Neural crest cell (in vitro differentiated cells): ENCODE measurements at regions not wholly inside any gene's neighbourhood (a gene's known extent, or its start where the extent isn't known, plus 50 kb on each side); places are given as distances from the start of the nearest gene placed in this dataset.
"Not testable (repeated sequence)": the region's sequence is repeated elsewhere in the genome, so short reads cannot be mapped to it uniquely, and the experiment has no call there.

Experiments
- DNase-seq: peaks from one replicate; pipeline ENCODE4 v3.0.0; 2021; ENCODE audit warnings: low read depth, mixed read lengths, low spot score
- H3K27ac Mint-ChIP-seq: one replicate; pipeline ENCODE4 v1.8.0; 2021; ENCODE audit warnings: mild to moderate bottlenecking, mixed read lengths; ENCODE audit not compliant: unreplicated experiment
- H3K27me3 Mint-ChIP-seq: 2 replicates; pipeline ENCODE4 v1.8.0; 2021; ENCODE audit warnings: low read depth, mild to moderate bottlenecking, mixed read lengths
- H3K36me3 Mint-ChIP-seq: 2 replicates; pipeline ENCODE4 v1.8.0; 2021; ENCODE audit warnings: low read depth, mild to moderate bottlenecking, mixed read lengths
- H3K4me1 Mint-ChIP-seq: 2 replicates; pipeline ENCODE4 v1.8.0; 2021; ENCODE audit warnings: mixed read lengths
- H3K4me3 Mint-ChIP-seq: one replicate; pipeline ENCODE4 v1.8.0; 2021; ENCODE audit warnings: mild to moderate bottlenecking, mixed read lengths
- H3K9me3 Mint-ChIP-seq: 2 replicates; pipeline ENCODE4 v1.8.0; 2021; ENCODE audit warnings: mixed read lengths
- TF ChIP-seq, protein P1 (sequence below): fragments of 200-600 bp; sonication (generic); conservative IDR thresholded peaks from 2 replicates; pipeline ENCODE4 v1.5.0; 2021; ENCODE audit warnings: antibody characterized with exemption, mild to moderate bottlenecking

- DNase-seq = no peak
- Mint-ChIP-seq H3K4me1 (no peaks in the 10 kb centered on the region), H3K36me3 (peaks cover 6% of the 10 kb centered on the region), H3K27me3 (no peaks in the 10 kb centered on the region), H3K27ac (no peak overlapping the region), H3K4me3 (no peak overlapping the region), H3K9me3 (peaks cover 4% of the 10 kb centered on the region)
- TF ChIP-seq, protein P1, sequence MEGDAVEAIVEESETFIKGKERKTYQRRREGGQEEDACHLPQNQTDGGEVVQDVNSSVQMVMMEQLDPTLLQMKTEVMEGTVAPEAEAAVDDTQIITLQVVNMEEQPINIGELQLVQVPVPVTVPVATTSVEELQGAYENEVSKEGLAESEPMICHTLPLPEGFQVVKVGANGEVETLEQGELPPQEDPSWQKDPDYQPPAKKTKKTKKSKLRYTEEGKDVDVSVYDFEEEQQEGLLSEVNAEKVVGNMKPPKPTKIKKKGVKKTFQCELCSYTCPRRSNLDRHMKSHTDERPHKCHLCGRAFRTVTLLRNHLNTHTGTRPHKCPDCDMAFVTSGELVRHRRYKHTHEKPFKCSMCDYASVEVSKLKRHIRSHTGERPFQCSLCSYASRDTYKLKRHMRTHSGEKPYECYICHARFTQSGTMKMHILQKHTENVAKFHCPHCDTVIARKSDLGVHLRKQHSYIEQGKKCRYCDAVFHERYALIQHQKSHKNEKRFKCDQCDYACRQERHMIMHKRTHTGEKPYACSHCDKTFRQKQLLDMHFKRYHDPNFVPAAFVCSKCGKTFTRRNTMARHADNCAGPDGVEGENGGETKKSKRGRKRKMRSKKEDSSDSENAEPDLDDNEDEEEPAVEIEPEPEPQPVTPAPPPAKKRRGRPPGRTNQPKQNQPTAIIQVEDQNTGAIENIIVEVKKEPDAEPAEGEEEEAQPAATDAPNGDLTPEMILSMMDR = no peak
Observed at GRCh38 chr18:39209173-39209572, 1643.6 kb upstream of the CELF4 start.

DNA sequence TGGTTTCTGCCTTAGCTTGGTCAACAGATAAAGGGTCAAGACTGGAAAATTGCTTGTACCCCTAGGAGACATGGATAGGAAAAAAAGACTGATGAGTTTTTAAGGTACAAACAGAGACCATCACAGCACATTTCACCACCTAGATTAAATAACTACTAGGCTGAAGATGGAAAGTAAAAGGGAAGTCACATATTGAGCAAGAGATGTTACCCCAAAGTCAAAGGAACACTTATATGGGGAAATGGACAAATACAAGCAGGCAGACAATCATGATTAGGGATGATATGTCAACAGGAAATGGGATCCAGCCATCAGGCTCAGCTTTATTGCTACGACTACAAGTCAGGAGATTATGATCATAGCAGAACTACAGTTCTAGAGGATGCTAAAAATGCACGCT lies 1643.1 kb upstream of the CELF4 start:
- DNase-seq = no peak
- Mint-ChIP-seq H3K36me3 (peaks cover 3% of the 10 kb centered on the region), H3K9me3 (peaks cover 4% of the 10 kb centered on the region), H3K4me3 (no peak overlapping the region), H3K4me1 (no peaks in the 10 kb centered on the region), H3K27me3 (no peaks in the 10 kb centered on the region), H3K27ac (no peak overlapping the region)
- TF ChIP-seq, protein P1 = no peak

DNA sequence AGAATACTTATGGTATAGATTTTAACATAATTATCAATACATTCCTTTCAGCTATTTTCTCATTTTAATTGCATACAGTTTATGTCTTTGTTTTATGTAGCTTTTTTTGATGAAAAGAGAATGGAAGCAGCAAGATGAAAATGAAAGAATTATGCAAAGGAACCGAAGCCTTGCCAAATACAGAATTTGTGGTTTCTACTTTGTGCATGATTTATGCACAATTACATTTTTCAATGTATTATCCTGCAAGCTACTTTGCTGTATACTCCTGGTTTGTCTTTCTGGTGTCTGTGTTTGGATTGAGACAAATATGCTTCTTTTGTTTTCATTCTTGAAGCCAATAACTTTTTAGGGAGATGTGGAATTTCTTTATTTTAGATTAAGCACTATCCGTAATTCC lies 1642.6 kb upstream of the CELF4 start:
- no peak overlapping the region for H3K27ac Mint-ChIP-seq
- TF ChIP-seq, protein P1 = no peak
- no peaks in the 10 kb centered on the region for H3K27me3 Mint-ChIP-seq
- peaks cover 4% of the 10 kb centered on the region for H3K9me3 Mint-ChIP-seq
- DNase-seq = no peak
- peaks cover 3% of the 10 kb centered on the region for H3K36me3 Mint-ChIP-seq
- no peak overlapping the region for H3K4me3 Mint-ChIP-seq
- no peaks in the 10 kb centered on the region for H3K4me1 Mint-ChIP-seq

DNA sequence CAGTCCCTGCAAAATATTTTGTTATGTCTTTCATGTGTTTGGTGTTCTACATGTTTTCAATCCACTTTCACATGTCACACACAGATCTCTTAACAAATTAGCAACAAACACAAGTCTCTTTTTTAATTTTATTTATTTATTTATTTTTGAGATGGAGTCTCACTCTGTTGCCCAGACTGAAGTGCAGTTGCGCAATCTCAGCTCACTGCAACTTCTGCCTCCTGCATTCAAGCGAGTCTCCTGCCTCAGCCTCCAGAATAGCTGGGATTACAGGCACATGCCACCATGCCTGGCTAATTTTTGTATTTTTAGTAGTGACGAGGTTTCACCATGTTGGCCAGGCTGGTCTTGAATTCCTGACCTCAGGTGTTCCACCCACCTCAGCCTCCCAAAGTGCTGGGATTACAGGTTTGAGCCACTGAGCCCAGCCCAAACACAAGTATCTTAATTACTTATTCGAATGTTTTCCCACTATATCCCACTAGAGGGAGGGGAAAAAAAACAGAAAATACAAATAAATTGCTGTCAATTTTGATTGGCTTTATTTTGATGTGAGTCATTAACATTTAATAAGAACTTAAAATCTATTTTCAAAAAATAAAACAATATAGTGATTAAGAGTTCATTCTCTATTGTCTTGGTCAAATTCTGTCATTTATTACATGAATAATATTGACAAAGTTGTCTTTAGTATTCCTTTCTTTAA lies 1641.0 kb upstream of the CELF4 start:
- H3K27ac Mint-ChIP-seq, H3K36me3 Mint-ChIP-seq, H3K4me3 Mint-ChIP-seq, H3K4me1 Mint-ChIP-seq, H3K9me3 Mint-ChIP-seq, H3K27me3 Mint-ChIP-seq, DNase-seq: not testable (repeated sequence)
- TF ChIP-seq, protein P1 = peak; percentile 46

DNA sequence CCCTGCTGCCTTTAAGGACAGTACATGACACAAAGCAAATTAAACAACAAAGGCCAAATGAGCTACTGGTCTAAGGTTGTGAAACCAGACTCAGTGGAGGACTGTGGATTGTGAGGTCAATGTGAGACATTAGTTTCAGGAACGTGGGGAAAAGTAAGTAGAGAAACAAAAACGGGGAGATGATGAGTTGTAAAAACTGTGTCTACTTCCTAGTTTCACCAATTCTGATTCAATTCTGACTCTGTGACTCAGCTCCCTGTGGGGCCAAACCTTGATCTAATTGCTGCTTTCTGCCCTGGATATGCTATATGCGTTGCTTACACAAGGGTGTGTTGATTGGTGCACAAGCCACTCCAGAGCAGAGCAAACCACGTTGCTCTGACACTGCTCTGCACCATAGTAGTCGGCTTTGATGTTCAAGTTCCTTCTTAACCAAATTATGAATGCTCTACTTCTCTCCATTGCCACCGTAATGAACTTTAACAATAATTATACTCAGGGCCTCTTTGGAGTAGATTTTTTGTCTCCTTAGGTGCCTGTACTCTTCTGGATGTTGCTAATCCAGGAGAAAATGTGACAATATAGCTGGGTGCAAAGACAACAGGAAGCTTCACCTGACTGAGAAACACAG lies 1640.1 kb upstream of the CELF4 start:
- no peaks in the 10 kb centered on the region for H3K27me3 Mint-ChIP-seq
- TF ChIP-seq, protein P1 = no peak
- H3K27ac Mint-ChIP-seq = no peak overlapping the region
- H3K4me3 Mint-ChIP-seq = no peak overlapping the region
- H3K36me3 Mint-ChIP-seq = peaks cover 14% of the 10 kb centered on the region
- DNase-seq = no peak
- H3K4me1 Mint-ChIP-seq = no peaks in the 10 kb centered on the region
- H3K9me3 Mint-ChIP-seq = peaks cover 2% of the 10 kb centered on the region
